Epithelial cell of esophagus (primary cell): ENCODE measurements at regions not wholly inside any gene's neighbourhood (a gene's known extent, or its start where the extent isn't known, plus 50 kb on each side); places are given as distances from the start of the nearest gene placed in this dataset.

Source experiments
- DNase-seq: peaks from one replicate; pipeline ENCODE4 v3.0.0; 2010; ENCODE audit warnings: low read depth
- H3K4me3 ChIP-seq: 2 replicates; pipeline ENCODE4 v1.5.1; 2011; ENCODE audit warnings: mild to moderate bottlenecking, low read length, control low read depth
- CTCF ChIP-seq: IDR thresholded peaks from 2 replicates; pipeline ENCODE4 v1.5.1; 2011; ENCODE audit warnings: low read depth, mild to moderate bottlenecking, low read length, control low read depth, inconsistent platforms; ENCODE audit not compliant: insufficient read depth; ENCODE audit errors: missing control alignments

GRCh38 chr17:77036136-77036840, 104.5 kb upstream of the SEC14L1 start:
- no peak overlapping the region for H3K4me3 ChIP-seq
- DNase-seq, result no peak
- TF ChIP-seq CTCF, result no peak

GRCh38 chr17:77036841-77037381, 103.9 kb upstream of the SEC14L1 start:
- no peak overlapping the region for H3K4me3 ChIP-seq
- TF ChIP-seq CTCF, result no peak
- peak; percentile 16 for DNase-seq

- H3K4me3 ChIP-seq, result no peak overlapping the region
- TF ChIP-seq CTCF, result no peak
- no peak for DNase-seq
Measured at GRCh38 chr17:77037943-77038342, 102.8 kb upstream of the SEC14L1 start.

GRCh38 chr17:77038884-77039555, 101.7 kb upstream of the SEC14L1 start:
- no peak for DNase-seq
- no peak overlapping the region for H3K4me3 ChIP-seq
- TF ChIP-seq CTCF, result no peak

- TF ChIP-seq CTCF, result no peak
- DNase-seq, result no peak
- no peak overlapping the region for H3K4me3 ChIP-seq
Measured at GRCh38 chr17:77042476-77043231, 98.1 kb upstream of the SEC14L1 start.

- no peak overlapping the region for H3K4me3 ChIP-seq
- peak; percentile 95 for DNase-seq
- no peak for TF ChIP-seq CTCF
Measured at GRCh38 chr17:77045441-77046041, 95.2 kb upstream of the SEC14L1 start.
